Endothelial cell (in vitro differentiated cells): ENCODE measurements at regions not wholly inside any gene's neighbourhood (a gene's known extent, or its start where the extent isn't known, plus 50 kb on each side); places are given as distances from the start of the nearest gene placed in this dataset.

Experiments
- DNase-seq: peaks from one replicate; pipeline ENCODE4 v3.0.0; 2021; ENCODE audit warnings: low spot score
- H3K27ac Mint-ChIP-seq: one replicate; pipeline ENCODE4 v1.8.0; 2021; ENCODE audit warnings: mixed read lengths, inconsistent platforms; ENCODE audit not compliant: unreplicated experiment
- H3K27me3 Mint-ChIP-seq: one replicate; pipeline ENCODE4 v1.8.0; 2021; ENCODE audit warnings: mild to moderate bottlenecking, moderate library complexity, mixed read lengths, inconsistent platforms; ENCODE audit not compliant: unreplicated experiment
- H3K36me3 Mint-ChIP-seq: one replicate; pipeline ENCODE4 v1.8.0; 2021; ENCODE audit warnings: mild to moderate bottlenecking, low read depth, mixed read lengths, inconsistent platforms; ENCODE audit not compliant: unreplicated experiment
- H3K4me1 Mint-ChIP-seq: one replicate; pipeline ENCODE4 v1.8.0; 2021; ENCODE audit warnings: mild to moderate bottlenecking, mixed read lengths, inconsistent platforms; ENCODE audit not compliant: unreplicated experiment
- H3K4me3 Mint-ChIP-seq: one replicate; pipeline ENCODE4 v1.8.0; 2021; ENCODE audit warnings: mild to moderate bottlenecking, mixed read lengths, inconsistent platforms; ENCODE audit not compliant: unreplicated experiment
- H3K9me3 Mint-ChIP-seq: one replicate; pipeline ENCODE4 v1.8.0; 2021; ENCODE audit warnings: mixed read lengths, inconsistent platforms; ENCODE audit not compliant: unreplicated experiment
- CTCF ChIP-seq: fragments of 200-600 bp; sonication (generic); IDR thresholded peaks from one replicate; pipeline ENCODE4 v1.5.0; 2021; ENCODE audit warnings: antibody characterized with exemption; ENCODE audit not compliant: unreplicated experiment

- Mint-ChIP-seq H3K27me3 (peaks cover 4% of the 10 kb centered on the region), H3K36me3 (no peaks in the 10 kb centered on the region), H3K4me3 (no peak overlapping the region), H3K4me1 (peaks cover 3% of the 10 kb centered on the region), H3K27ac (no peak overlapping the region), H3K9me3 (no peaks in the 10 kb centered on the region)
- DNase-seq = no peak
- no peak for TF ChIP-seq CTCF
These were observed 163.2 kb upstream of the LMCD1 start for GRCh38 chr3:8338424-8338823.

GRCh38 chr3:8341821-8342247, 159.8 kb upstream of the LMCD1 start:
- no peaks in the 10 kb centered on the region for H3K9me3 Mint-ChIP-seq
- H3K27ac Mint-ChIP-seq = no peak overlapping the region
- peaks cover 2% of the 10 kb centered on the region for H3K27me3 Mint-ChIP-seq
- H3K4me3 Mint-ChIP-seq = no peak overlapping the region
- H3K36me3 Mint-ChIP-seq = no peaks in the 10 kb centered on the region
- DNase-seq = no peak
- TF ChIP-seq CTCF = no peak
- H3K4me1 Mint-ChIP-seq = peaks cover 3% of the 10 kb centered on the region

- Mint-ChIP-seq H3K36me3 (no peaks in the 10 kb centered on the region), H3K4me3 (no peak overlapping the region), H3K9me3 (no peaks in the 10 kb centered on the region), H3K27me3 (peaks cover 2% of the 10 kb centered on the region), H3K4me1 (peaks cover 3% of the 10 kb centered on the region), H3K27ac (no peak overlapping the region)
- DNase-seq = no peak
- no peak for TF ChIP-seq CTCF
These were observed 158.6 kb upstream of the LMCD1 start for GRCh38 chr3:8343058-8343457.

- H3K9me3 Mint-ChIP-seq = no peaks in the 10 kb centered on the region
- no peaks in the 10 kb centered on the region for H3K36me3 Mint-ChIP-seq
- no peak overlapping the region for H3K27ac Mint-ChIP-seq
- TF ChIP-seq CTCF = no peak
- H3K4me1 Mint-ChIP-seq = no peaks in the 10 kb centered on the region
- H3K4me3 Mint-ChIP-seq = no peak overlapping the region
- no peak for DNase-seq
- no peaks in the 10 kb centered on the region for H3K27me3 Mint-ChIP-seq
These were observed 156.2 kb upstream of the LMCD1 start for GRCh38 chr3:8345398-8345797.

- Mint-ChIP-seq H3K4me3 (no peak overlapping the region), H3K36me3 (no peaks in the 10 kb centered on the region), H3K27me3 (no peaks in the 10 kb centered on the region), H3K27ac (no peak overlapping the region), H3K9me3 (no peaks in the 10 kb centered on the region), H3K4me1 (no peaks in the 10 kb centered on the region)
- no peak for TF ChIP-seq CTCF
- DNase-seq = no peak
These were observed 153.5 kb upstream of the LMCD1 start for GRCh38 chr3:8348076-8348475.
